ENCODE measurements at regions not wholly inside any gene's neighbourhood (a gene's known extent, or its start where the extent isn't known, plus 50 kb on each side); places are given as distances from the start of the nearest gene placed in this dataset.

DNA sequence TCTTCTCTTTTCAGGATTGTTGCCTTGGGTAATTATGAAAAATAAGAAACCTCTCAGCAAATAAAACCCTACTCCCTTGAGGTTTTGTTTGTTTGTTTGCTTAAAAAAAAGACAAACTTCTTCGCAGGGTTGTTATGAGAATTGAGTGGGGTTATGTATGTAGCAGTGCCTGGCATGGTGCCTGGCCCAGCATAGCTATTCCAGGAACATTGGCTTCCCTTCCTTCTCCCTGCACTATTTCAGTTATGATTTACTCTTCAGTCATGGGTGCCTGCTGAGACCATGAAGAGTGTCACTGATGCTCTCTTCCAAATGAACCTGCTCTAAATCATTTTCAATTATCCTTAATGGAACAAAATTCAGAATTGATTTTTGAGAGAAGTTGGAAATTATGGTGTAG is 283.5 kb upstream of the ROPN1 start:
- no peak overlapping the region for H3K4me3 ChIP-seq (ENCODE audit: low read length)
- WGBS (ENCODE audit: insufficient coverage), result 80% methylated on average over 1 of the region's 1 CpG
- H3K9me3 Mint-ChIP-seq, result no peaks in the 10 kb centered on the region
- no peaks in the 10 kb centered on the region for H3K36me3 Mint-ChIP-seq
- no peak overlapping the region for H3K27ac ChIP-seq (ENCODE audit: low read length)
- peaks cover 12 to 19% of the 10 kb centered on the region in 2 donors for H3K27me3 Mint-ChIP-seq (ENCODE audit: low read depth in 2 of 2)
- no peak overlapping the region for H3K27ac Mint-ChIP-seq
- intact Hi-C loops (cut with micrococcal nuclease), result no loop called here
- no peaks in the 10 kb centered on the region for H3K9me3 ChIP-seq (ENCODE audit: control insufficient read depth, insufficient read depth, low read length)
- no peaks in the 10 kb centered on the region for H3K36me3 ChIP-seq (ENCODE audit: control insufficient read depth, insufficient read depth, low read length)
- DNase-seq (no peak), ATAC-seq (no peak)
- peaks cover 2% of the 10 kb centered on the region for H3K27me3 ChIP-seq (ENCODE audit: control insufficient read depth, insufficient read depth, low read length)
- H3K4me1 Mint-ChIP-seq, result no peaks in the 10 kb centered on the region
- no peaks in the 10 kb centered on the region for H3K4me1 ChIP-seq (ENCODE audit: control insufficient read depth, insufficient read depth, low read length)
- H3K4me3 Mint-ChIP-seq, result no peak overlapping the region
- TF ChIP-seq, protein P1, sequence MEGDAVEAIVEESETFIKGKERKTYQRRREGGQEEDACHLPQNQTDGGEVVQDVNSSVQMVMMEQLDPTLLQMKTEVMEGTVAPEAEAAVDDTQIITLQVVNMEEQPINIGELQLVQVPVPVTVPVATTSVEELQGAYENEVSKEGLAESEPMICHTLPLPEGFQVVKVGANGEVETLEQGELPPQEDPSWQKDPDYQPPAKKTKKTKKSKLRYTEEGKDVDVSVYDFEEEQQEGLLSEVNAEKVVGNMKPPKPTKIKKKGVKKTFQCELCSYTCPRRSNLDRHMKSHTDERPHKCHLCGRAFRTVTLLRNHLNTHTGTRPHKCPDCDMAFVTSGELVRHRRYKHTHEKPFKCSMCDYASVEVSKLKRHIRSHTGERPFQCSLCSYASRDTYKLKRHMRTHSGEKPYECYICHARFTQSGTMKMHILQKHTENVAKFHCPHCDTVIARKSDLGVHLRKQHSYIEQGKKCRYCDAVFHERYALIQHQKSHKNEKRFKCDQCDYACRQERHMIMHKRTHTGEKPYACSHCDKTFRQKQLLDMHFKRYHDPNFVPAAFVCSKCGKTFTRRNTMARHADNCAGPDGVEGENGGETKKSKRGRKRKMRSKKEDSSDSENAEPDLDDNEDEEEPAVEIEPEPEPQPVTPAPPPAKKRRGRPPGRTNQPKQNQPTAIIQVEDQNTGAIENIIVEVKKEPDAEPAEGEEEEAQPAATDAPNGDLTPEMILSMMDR (IDR thresholded peaks at IDR 0.05), result no peak

DNA sequence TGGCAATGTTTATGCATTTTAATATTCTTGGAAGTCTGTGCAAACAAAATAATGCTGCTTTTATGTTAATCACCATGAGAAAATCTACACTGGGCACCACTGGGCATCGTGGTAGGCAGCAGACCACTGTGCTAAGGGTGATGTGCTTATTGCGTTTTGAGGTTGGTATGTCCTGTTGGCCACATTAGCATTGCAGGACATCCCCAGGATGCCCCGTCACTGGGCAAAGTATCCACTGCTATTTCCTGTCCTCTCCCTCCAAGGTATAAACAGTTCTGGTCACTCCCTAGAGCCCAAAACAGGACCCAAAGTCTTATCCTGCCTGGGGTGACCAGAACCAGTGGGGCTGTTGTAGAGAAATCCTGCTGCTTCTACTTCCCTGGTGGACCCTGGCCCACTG is 284.2 kb upstream of the ROPN1 start:
- ATAC-seq (no peak), DNase-seq (no peak)
- no peak overlapping the region for H3K27ac ChIP-seq (ENCODE audit: low read length)
- 83% methylated on average over 3 of the region's 3 CpGs for WGBS (ENCODE audit: insufficient coverage)
- Mint-ChIP-seq H3K4me1 (no peaks in the 10 kb centered on the region), H3K4me3 (no peak overlapping the region), H3K9me3 (no peaks in the 10 kb centered on the region), H3K27me3 (ENCODE audit: low read depth in 2 of 2) (peaks cover 13 to 19% of the 10 kb centered on the region in 2 donors), H3K36me3 (no peaks in the 10 kb centered on the region), H3K27ac (no peak overlapping the region)
- no peaks in the 10 kb centered on the region for H3K9me3 ChIP-seq (ENCODE audit: control insufficient read depth, insufficient read depth, low read length)
- peaks cover 2% of the 10 kb centered on the region for H3K27me3 ChIP-seq (ENCODE audit: control insufficient read depth, insufficient read depth, low read length)
- no peaks in the 10 kb centered on the region for H3K36me3 ChIP-seq (ENCODE audit: control insufficient read depth, insufficient read depth, low read length)
- intact Hi-C loops (cut with micrococcal nuclease), result no loop called here
- no peak overlapping the region for H3K4me3 ChIP-seq (ENCODE audit: low read length)
- TF ChIP-seq, protein P1 (IDR thresholded peaks at IDR 0.05), result no peak
- no peaks in the 10 kb centered on the region for H3K4me1 ChIP-seq (ENCODE audit: control insufficient read depth, insufficient read depth, low read length)

DNA sequence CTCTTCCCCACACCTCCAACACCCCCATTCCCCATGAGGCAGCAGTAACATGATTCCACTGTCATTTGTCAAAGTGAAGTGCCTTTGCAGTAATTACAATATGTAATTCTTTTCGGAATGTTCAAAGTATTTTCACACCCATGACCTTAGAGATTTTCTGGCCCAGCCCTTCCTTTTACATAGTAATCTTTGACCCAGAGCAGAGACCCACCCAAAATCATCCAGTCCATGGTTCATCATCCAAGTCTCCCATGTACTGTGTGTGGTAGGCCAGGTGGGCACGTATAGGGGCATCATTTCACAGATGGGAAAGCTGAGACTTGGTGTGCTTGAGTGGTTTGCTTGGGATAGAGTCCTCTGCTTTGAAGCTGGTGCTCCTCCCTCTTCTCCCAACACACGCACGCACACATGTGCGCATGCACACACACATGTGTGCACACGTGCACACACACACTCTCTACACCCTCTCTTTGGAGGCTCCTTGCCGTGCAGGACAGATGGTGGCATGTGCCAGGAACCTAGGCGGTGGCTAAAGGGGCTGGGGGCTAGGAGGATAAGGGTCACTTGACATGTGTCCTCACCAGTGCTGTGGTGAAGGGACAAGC is 284.7 kb upstream of the ROPN1 start:
- H3K27me3 Mint-ChIP-seq (ENCODE audit: low read depth in 2 of 2), result peaks cover 17 to 18% of the 10 kb centered on the region in 2 donors
- 95% methylated on average over 7 of the region's 8 CpGs for WGBS (ENCODE audit: insufficient coverage)
- Histone ChIP-seq H3K4me1 (ENCODE audit: control insufficient read depth, insufficient read depth, low read length) (no peaks in the 10 kb centered on the region), H3K9me3 (ENCODE audit: control insufficient read depth, insufficient read depth, low read length) (no peaks in the 10 kb centered on the region), H3K4me3 (ENCODE audit: low read length) (no peak overlapping the region), H3K27ac (ENCODE audit: low read length) (no peak overlapping the region), H3K36me3 (ENCODE audit: control insufficient read depth, insufficient read depth, low read length) (no peaks in the 10 kb centered on the region), H3K27me3 (ENCODE audit: control insufficient read depth, insufficient read depth, low read length) (no peaks in the 10 kb centered on the region)
- H3K4me3 Mint-ChIP-seq, result no peak overlapping the region
- H3K27ac Mint-ChIP-seq, result no peak overlapping the region
- intact Hi-C loops (cut with micrococcal nuclease), result no loop called here
- no peak for DNase-seq
- H3K9me3 Mint-ChIP-seq, result no peaks in the 10 kb centered on the region
- ATAC-seq, result peak in 1 of 3 donors; percentile 21
- no peaks in the 10 kb centered on the region for H3K36me3 Mint-ChIP-seq
- no peaks in the 10 kb centered on the region for H3K4me1 Mint-ChIP-seq
- TF ChIP-seq, protein P1 (IDR thresholded peaks at IDR 0.05), result no peak

Data from natural killer cell (primary cell).